ENCODE measurements at regions not wholly inside any gene's neighbourhood (a gene's known extent, or its start where the extent isn't known, plus 50 kb on each side); places are given as distances from the start of the nearest gene placed in this dataset.

GRCh38 chr5:167999182-167999581 lies 292.3 kb upstream of the WWC1 start:
- TF ChIP-seq CTCF (IDR thresholded peaks at IDR 0.05; ENCODE audit: insufficient read depth, low read length, poor library complexity, severe bottlenecking) (no peak), EZH2phosphoT487 (conservative IDR thresholded peaks at IDR 0.05; ENCODE audit: low read length) (no peak)

Measured in SU-DHL-6 (cell line).